NCI-H1092 treated with DMSO at 0.1 percent for 48 hours (cell line): ENCODE measurements at regions not wholly inside any gene's neighbourhood (a gene's known extent, or its start where the extent isn't known, plus 50 kb on each side); places are given as distances from the start of the nearest gene placed in this dataset.

ENCODE experiments used
- DNase-seq: peaks from one replicate; lab custom pipeline; 2025; lab: John Stamatoyannopoulos, UW

DNA sequence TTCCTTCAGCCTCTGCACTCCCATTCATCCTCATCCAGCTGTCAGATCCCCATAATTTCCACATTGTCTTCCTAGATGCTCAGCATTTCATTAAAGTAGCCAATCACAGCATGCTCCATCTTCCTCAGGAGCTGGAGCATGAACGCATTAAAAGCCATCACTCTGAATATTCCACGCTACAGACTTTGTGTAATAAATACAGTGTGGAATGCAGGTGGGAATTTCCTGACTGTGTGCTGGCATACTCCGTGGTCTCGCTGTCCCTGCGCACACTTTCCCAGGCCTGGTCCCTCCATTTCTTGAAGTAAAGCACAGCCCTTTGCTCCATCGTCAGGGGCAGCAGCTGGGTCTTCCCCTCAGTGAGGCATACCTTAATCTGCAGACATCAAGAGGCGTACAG lies 123.7 kb upstream of the NCK2 start:
- no peak for DNase-seq

DNA sequence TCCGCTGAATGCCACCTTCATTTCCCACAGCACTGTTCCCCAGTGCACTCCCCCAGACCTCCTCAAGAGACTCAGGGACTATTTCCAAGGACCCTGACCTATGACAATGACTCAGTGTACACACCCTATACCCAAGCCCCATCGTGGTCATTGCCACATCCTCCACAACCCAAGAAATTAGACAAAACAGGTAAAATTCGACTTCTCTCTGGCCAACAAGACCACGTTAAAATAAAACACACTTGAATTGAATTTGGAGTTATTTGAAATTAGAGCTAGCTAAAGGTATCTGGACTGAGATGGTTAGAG lies 126.4 kb upstream of the NCK2 start:
- DNase-seq = no peak

GRCh38 chr2:105617631-105618350 lies 126.9 kb upstream of the NCK2 start:
- DNase-seq = no peak

DNA sequence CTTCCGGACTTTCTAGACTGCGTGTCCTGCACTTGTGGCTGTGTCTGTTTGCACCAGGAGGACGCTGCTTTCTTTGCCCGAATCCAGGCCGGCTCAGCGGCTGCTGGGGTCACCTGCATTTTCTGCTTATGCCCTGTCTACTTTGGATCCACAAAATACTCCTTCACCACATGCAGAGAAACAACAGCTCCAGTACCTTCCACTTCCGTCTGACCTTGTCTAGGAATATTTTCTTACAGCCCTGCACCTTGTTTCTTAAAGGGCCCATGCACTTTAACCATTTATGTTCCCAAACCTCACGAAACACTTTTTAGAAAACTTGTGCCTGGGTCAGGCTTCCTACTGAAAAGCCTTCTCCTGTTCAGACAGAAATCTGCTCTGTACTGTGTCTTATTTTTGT lies 129.4 kb upstream of the NCK2 start:
- DNase-seq = no peak

GRCh38 chr2:105611811-105612424 lies 132.8 kb upstream of the NCK2 start:
- DNase-seq = no peak

DNA sequence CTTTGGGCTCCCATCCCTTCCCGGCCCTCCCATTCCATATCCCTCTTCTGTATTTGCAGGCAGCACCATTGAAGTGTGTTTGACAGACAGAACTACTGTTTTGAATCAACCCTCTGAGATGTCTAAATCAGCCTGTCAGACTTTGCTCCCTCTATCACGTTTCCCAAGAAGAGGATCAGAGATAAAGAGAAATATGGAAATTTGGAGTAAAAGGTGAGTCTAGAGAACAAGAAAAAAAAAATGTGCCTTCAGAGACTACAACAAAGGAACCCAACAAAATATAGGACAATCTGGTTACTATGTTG lies 133.4 kb upstream of the NCK2 start:
- DNase-seq = no peak

DNA sequence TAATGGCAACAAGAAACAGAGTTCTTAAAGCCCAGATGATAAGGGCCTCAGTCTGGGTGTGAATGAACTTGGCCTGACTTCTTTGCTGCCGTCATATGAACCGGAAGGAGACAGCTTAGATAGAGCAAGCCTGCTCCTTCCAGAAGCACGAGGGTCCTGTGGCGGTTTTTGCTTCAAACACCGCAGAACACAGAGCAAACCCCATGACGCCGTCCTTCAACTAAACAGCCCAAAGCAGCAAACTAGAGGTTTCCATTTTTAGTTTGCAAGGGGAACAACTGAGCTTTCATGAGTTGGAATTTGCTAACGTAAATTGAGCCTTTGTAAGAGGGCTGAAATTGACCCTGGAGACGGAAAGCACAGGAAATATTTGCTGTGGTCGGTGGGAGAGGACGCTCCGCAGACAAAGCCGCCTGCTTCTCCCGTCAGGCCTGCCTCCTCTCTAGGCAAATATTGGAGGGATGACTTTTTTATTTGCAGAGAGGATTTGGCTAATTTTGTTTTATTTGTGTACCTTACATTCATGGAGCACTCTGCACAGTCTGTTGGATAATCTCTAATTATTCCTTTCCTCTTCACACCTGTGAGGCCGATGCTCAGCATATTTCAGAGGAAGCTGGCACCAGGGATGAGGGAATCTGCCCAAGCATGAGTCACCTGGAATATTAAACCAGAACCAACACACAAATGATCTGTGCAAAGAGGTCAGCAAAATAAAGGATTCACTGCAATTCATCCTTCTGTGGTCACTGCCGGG lies 134.0 kb upstream of the NCK2 start:
- DNase-seq = no peak

- no peak for DNase-seq
Measured at GRCh38 chr2:105609746-105610402, 134.8 kb upstream of the NCK2 start.

DNA sequence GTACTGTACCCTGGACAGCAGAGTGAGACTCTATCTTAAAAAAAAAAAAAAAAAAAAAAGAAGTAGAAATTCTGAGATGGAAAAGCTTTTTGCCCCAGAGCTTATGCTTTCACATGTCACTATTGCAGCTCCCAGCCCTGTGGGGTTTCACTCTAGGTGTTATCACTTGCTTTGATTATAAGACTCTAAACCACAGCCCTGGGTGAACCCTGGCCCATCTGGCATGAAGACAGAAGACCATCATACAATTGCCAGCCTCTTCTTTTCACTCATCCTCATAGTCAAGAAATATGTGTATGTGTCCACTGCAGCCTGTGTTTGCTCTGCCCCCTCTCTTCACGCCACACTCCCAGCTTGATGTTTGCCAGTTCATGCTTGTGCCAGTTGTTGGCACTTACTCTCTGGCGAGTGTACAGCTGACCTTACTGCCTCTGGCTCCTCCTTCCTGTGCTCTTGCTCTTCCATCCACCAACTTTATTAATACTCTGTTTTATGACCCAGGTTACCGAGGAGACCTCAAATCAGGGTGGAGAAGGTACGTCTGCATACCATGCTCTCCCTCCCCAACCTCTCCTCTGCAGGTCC lies 136.7 kb upstream of the NCK2 start:
- DNase-seq = peak; percentile 1

GRCh38 chr2:105606081-105606480 lies 138.6 kb upstream of the NCK2 start:
- DNase-seq = no peak

GRCh38 chr2:105604938-105605337 lies 139.8 kb upstream of the NCK2 start:
- no peak for DNase-seq

DNA sequence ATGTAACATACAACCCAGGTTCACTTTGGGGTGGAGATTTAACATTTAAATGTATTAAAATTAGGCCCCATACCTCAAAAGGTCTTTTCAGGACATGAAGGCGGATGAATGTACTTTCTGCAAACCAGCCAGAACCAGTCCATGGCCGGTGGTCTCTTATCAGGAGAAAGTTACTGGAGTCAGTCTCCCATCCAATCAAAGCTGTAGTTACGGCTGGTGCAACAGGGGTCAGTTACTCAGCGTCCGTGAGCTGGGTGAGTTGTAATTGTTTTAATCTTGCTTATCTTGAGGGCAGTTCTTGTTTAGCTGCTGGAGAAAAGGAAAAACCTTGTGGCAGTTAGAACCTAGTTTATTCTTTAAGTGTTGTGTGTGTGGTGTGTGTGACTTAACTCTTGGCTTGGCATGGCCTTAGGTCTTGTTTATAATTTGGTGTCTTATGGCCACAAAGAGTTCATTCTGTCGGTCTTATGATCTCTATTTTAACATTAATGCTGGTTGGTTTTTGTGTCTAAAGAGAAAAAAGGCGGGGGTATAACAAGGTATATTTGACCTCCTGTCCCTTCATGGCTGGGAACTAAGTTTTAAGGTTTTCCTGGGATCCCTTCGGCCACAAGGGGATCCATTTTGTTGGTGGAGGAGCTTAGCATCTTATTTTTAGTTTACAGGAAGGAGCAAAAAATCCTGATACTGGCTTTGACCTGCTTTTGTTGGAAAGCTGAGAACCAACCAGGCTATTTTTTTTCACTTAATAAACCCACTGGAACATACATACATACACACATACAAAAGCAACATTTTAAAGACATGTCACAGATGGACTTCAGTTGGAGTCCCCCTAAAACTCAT lies 143.5 kb upstream of the NCK2 start:
- no peak for DNase-seq

GRCh38 chr2:105600602-105600948 lies 144.1 kb upstream of the NCK2 start:
- DNase-seq = no peak

DNA sequence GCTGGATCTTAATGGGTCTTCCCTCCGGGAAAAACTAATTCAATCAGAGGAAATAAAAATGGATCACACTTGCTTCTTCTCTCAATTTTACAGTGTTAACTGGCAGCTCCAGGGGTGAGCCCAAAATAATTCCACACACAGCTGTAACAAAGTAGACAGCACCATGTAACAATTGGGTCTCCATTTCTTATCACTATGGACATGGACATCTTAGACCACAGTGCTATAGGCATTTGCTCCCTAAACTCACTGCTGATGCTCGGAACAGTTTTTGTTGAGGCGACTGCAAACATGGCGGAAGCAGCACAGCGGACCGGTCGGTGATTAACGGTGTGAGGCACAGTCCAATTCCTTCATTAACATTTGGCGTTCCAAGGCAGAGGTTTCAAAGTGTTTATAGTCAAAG lies 144.7 kb upstream of the NCK2 start:
- no peak for DNase-seq

- no peak for DNase-seq
Measured at GRCh38 chr2:105598829-105599698, 145.6 kb upstream of the NCK2 start.

DNA sequence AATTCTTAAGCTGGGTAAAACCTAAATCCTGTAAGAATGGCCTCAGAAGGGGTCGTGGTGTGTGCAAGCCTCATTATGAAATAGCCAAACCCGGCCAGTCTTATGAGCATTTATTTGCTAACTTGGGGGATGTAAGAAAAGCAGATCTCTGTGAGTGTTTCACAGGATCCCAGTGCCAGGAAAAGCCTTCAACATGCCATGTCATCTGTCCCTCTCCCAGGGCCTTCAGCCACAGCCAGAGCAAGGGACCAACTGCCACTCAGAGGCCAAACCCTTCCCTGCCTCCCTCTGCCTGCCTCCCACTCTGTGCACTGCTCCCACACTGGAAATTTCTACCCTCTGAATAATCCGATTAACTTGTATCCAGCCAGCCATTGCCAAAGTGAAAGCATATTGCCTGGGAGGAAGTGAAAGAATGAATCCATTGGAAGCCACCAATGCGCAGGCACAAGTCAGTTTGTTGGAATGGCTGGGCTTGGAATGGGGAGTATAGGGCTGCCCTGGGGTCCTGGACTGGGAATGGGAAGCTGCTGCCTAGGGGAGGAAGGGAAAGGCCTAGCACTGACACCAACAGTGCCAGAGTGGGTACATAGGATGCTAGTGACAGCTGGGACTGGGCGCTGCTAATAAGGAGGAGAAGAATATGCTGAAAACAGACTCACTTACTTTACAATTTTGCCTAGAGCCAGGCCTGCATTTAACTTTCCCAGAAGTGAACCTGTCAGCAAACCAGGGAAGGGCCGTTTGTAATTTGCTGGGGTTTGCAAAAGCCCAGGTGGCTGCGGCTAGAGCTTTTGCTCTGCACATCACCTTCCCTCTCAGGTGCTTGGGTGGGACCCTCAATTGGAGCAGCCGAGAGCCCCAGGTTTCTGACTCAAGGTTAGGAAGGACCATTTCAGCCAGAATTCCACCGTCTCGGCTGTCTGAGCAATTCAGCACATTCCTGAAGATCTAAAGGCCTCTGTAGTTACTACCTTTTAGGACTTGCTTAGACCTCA lies 146.6 kb upstream of the NCK2 start:
- no peak for DNase-seq

DNA sequence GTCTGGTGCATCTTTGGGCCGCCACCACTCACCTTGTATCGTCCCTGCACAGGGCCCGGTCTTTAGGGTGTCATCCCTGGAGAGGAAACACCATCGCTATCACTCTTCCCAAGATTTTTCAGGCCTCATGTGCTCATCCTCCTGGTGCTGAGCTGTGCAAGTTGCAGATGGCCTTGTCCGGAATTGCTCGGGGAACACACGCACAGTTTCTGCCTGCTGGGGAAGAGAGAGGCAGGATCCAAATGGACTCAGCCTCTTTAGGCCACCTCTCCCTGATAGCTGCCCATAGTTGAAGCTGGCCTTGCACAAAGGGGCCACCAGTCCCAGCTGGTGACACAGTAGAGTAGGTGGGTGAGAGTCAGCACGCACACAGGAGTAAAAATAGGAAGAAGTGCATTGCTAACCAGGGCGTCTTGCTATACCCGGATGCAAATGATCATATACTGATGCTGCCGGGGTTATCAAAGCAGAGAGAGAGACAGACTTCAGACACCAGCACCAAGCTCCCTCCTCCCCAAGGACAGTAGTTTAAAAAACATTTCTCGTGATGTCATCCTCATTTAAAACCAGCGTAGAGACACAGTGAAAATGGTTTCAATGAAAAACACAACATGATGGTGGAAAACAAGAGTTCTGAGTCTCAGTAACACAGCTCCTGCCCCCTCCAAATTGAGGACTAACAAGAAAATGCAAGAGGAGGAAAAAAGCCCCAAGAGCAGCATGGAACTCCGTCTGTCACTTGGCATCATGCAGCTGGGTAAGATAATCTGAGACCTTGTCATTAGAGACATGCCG lies 147.5 kb upstream of the NCK2 start:
- DNase-seq = no peak

- no peak for DNase-seq
Measured at GRCh38 chr2:105596411-105596921, 148.2 kb upstream of the NCK2 start.

- DNase-seq = no peak
Measured at GRCh38 chr2:105595536-105595935, 149.2 kb upstream of the NCK2 start.
